DND-41 (cell line): ENCODE measurements at regions not wholly inside any gene's neighbourhood (a gene's known extent, or its start where the extent isn't known, plus 50 kb on each side); places are given as distances from the start of the nearest gene placed in this dataset.

Experiments used
- ATAC-seq: fragments of 200-7000 bp; cut with Tn5 transposase; 3 replicates; pipeline ENCODE4 v1.9.1; 2021; ENCODE audit warnings: low read depth; ENCODE audit not compliant: insufficient read depth
- DNase-seq: peaks from one replicate; pipeline ENCODE4 v3.0.0-alpha.2; 2020
- H2AFZ ChIP-seq: 2 replicates; pipeline ENCODE4 v1.6.0; 2012; ENCODE audit warnings: low read depth, low read length
- H3K27ac ChIP-seq: 2 replicates; pipeline ENCODE4 v1.5.1; 2012; ENCODE audit warnings: low read length, inconsistent platforms
- H3K27me3 ChIP-seq: fragments of 200-600 bp; sonication (generic); 2 replicates; pipeline ENCODE4 v1.6.0; 2012; ENCODE audit warnings: low read length, mild to moderate bottlenecking, inconsistent platforms; ENCODE audit not compliant: insufficient read depth, poor library complexity
- H3K36me3 ChIP-seq: 2 replicates; pipeline ENCODE4 v1.5.1; 2012; ENCODE audit warnings: low read length, inconsistent platforms; ENCODE audit not compliant: insufficient read depth
- H3K4me1 ChIP-seq: 2 replicates; pipeline ENCODE4 v1.5.1; 2012; ENCODE audit warnings: mild to moderate bottlenecking, low read length; ENCODE audit not compliant: insufficient read depth
- H3K4me2 ChIP-seq: 2 replicates; pipeline ENCODE4 v1.6.0; 2012; ENCODE audit warnings: mild to moderate bottlenecking, moderate library complexity, low read length, inconsistent platforms; ENCODE audit not compliant: insufficient read depth
- H3K4me3 ChIP-seq, 2 experiments: fragments of 200-600 bp in 1 of 2; shearing (Covaris generic) in 1 of 2; 2 replicates each; pipeline ENCODE4 v1.5.1; 2012 to 2016; ENCODE audit warnings: inconsistent platforms in 2 of 2, low read length in 2 of 2, mild to moderate bottlenecking in 2 of 2, low read depth in 1 of 2, moderate library complexity in 1 of 2
- H3K79me2 ChIP-seq: 2 replicates; pipeline ENCODE4 v1.6.0; 2012; ENCODE audit warnings: low read length, inconsistent platforms; ENCODE audit not compliant: insufficient read depth
- H3K9ac ChIP-seq: 2 replicates; pipeline ENCODE4 v1.6.0; 2012; ENCODE audit warnings: low read depth, mild to moderate bottlenecking, inconsistent platforms, low read length, moderate library complexity
- H3K9me3 ChIP-seq: 2 replicates; pipeline ENCODE4 v1.5.1; 2012; ENCODE audit warnings: low read length, moderate library complexity, mild to moderate bottlenecking, inconsistent platforms; ENCODE audit not compliant: insufficient read depth, severe bottlenecking
- H4K20me1 ChIP-seq: 2 replicates; pipeline ENCODE4 v1.6.0; 2012; ENCODE audit warnings: low read length; ENCODE audit not compliant: insufficient read depth
- CTCF ChIP-seq: IDR thresholded peaks from 2 replicates; pipeline ENCODE4 v1.5.1; 2012; ENCODE audit warnings: borderline replicate concordance, low read length, moderate library complexity, mild to moderate bottlenecking; ENCODE audit not compliant: poor library complexity, severe bottlenecking; ENCODE audit errors: extremely low read depth
- EZH2 ChIP-seq: IDR thresholded peaks from 3 replicates; pipeline ENCODE4 v1.6.1; 2012; ENCODE audit warnings: borderline replicate concordance, low read depth, mild to moderate bottlenecking, moderate library complexity, low read length, inconsistent platforms; ENCODE audit not compliant: severe bottlenecking

GRCh38 chr10:47198221-47198620 lies 101.8 kb upstream of the GDF10 start:
- no peaks in the 10 kb centered on the region for H3K9me3 ChIP-seq

GRCh38 chr10:47205192-47205591 lies 94.8 kb upstream of the GDF10 start:
- ATAC-seq, result no peak

More at GRCh38 chr10:47198221-47198620, 101.8 kb upstream of the GDF10 start:
- Histone ChIP-seq H3K4me1 (no peaks in the 10 kb centered on the region), H3K9ac (no peak overlapping the region), H2AFZ (no peak overlapping the region), H3K79me2 (no peaks in the 10 kb centered on the region), H4K20me1 (no peaks in the 10 kb centered on the region), H3K4me2 (no peak overlapping the region), H3K27me3 (no peaks in the 10 kb centered on the region), H3K4me3 (no peak overlapping the region), H3K27ac (no peak overlapping the region), H3K36me3 (no peaks in the 10 kb centered on the region)
- TF ChIP-seq EZH2 (no peak), CTCF (no peak)
- ATAC-seq (no peak), DNase-seq (no peak)

GRCh38 chr10:47206449-47207280 lies 93.3 kb upstream of the GDF10 start:
- Histone ChIP-seq H3K4me2 (peak overlapping the region; percentile 39), H3K79me2 (no peaks in the 10 kb centered on the region), H3K9me3 (no peaks in the 10 kb centered on the region), H3K4me3 (no peak overlapping the region), H3K36me3 (no peaks in the 10 kb centered on the region), H2AFZ (peak overlapping the region; percentile 29), H3K27ac (peak overlapping the region; percentile 74), H4K20me1 (no peaks in the 10 kb centered on the region), H3K4me1 (peaks cover 36% of the 10 kb centered on the region), H3K9ac (peak overlapping the region; percentile 4; the same call in 1 of the 2 replicates), H3K27me3 (no peaks in the 10 kb centered on the region)
- ATAC-seq (peak; percentile 97), DNase-seq (peak; percentile 54)
- TF ChIP-seq EZH2, result no peak
- no peak for TF ChIP-seq CTCF

More at GRCh38 chr10:47205192-47205591, 94.8 kb upstream of the GDF10 start:
- Histone ChIP-seq H3K79me2 (no peaks in the 10 kb centered on the region), H2AFZ (no peak overlapping the region), H3K4me2 (no peak overlapping the region), H3K36me3 (no peaks in the 10 kb centered on the region), H3K4me3 (no peak overlapping the region), H3K9ac (no peak overlapping the region), H3K9me3 (no peaks in the 10 kb centered on the region), H4K20me1 (no peaks in the 10 kb centered on the region), H3K27me3 (no peaks in the 10 kb centered on the region), H3K4me1 (peaks cover 36% of the 10 kb centered on the region), H3K27ac (no peak overlapping the region)
- no peak for DNase-seq
- TF ChIP-seq CTCF (no peak), EZH2 (no peak)

- Histone ChIP-seq H3K36me3 (no peaks in the 10 kb centered on the region), H3K9ac (peak overlapping the region; percentile 4; the same call in 1 of the 2 replicates), H3K79me2 (no peaks in the 10 kb centered on the region), H3K4me3 (no peak overlapping the region), H4K20me1 (no peaks in the 10 kb centered on the region), H3K4me1 (peaks cover 36% of the 10 kb centered on the region), H3K27ac (peak overlapping the region; percentile 74), H2AFZ (no peak overlapping the region), H3K27me3 (no peaks in the 10 kb centered on the region), H3K4me2 (peak overlapping the region; percentile 39), H3K9me3 (no peaks in the 10 kb centered on the region)
- DNase-seq, result peak; percentile 29
- TF ChIP-seq CTCF, result no peak
- no peak for TF ChIP-seq EZH2
- ATAC-seq, result peak; percentile 62
Observed at GRCh38 chr10:47207281-47207615, 92.7 kb upstream of the GDF10 start.
